ENCODE measurements at regions not wholly inside any gene's neighbourhood (a gene's known extent, or its start where the extent isn't known, plus 50 kb on each side); places are given as distances from the start of the nearest gene placed in this dataset.

- H3K27me3 ChIP-seq (ENCODE audit: control insufficient read depth, insufficient read depth, low read length) = peaks cover 2% of the 10 kb centered on the region
- no peaks in the 10 kb centered on the region for H3K79me2 ChIP-seq
- no peak overlapping the region for H3K4me2 ChIP-seq (ENCODE audit: low read length)
- no peak overlapping the region for H2AFZ ChIP-seq
- H3K9ac ChIP-seq = no peak overlapping the region
- H3K9me3 ChIP-seq (ENCODE audit: control insufficient read depth, low read length) = no peaks in the 10 kb centered on the region
- no peaks in the 10 kb centered on the region for H3K36me3 ChIP-seq (ENCODE audit: control insufficient read depth, insufficient read depth, low read length)
- H3K27ac ChIP-seq = no peak overlapping the region
- TF ChIP-seq, protein P1, sequence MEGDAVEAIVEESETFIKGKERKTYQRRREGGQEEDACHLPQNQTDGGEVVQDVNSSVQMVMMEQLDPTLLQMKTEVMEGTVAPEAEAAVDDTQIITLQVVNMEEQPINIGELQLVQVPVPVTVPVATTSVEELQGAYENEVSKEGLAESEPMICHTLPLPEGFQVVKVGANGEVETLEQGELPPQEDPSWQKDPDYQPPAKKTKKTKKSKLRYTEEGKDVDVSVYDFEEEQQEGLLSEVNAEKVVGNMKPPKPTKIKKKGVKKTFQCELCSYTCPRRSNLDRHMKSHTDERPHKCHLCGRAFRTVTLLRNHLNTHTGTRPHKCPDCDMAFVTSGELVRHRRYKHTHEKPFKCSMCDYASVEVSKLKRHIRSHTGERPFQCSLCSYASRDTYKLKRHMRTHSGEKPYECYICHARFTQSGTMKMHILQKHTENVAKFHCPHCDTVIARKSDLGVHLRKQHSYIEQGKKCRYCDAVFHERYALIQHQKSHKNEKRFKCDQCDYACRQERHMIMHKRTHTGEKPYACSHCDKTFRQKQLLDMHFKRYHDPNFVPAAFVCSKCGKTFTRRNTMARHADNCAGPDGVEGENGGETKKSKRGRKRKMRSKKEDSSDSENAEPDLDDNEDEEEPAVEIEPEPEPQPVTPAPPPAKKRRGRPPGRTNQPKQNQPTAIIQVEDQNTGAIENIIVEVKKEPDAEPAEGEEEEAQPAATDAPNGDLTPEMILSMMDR (IDR thresholded peaks at IDR 0.05) = no peak
- H3K4me1 ChIP-seq = no peaks in the 10 kb centered on the region
- H3K4me3 ChIP-seq (ENCODE audit: low read depth, low read length) = no peak overlapping the region
Observed at GRCh38 chr10:61135276-61135721, 191.3 kb upstream of the RHOBTB1 start.

GRCh38 chr10:61130366-61130765 is 186.4 kb upstream of the RHOBTB1 start:
- Histone ChIP-seq H3K27me3 (ENCODE audit: control insufficient read depth, insufficient read depth, low read length) (no peaks in the 10 kb centered on the region), H3K79me2 (no peaks in the 10 kb centered on the region), H3K4me3 (ENCODE audit: low read depth, low read length) (no peak overlapping the region)

DNA sequence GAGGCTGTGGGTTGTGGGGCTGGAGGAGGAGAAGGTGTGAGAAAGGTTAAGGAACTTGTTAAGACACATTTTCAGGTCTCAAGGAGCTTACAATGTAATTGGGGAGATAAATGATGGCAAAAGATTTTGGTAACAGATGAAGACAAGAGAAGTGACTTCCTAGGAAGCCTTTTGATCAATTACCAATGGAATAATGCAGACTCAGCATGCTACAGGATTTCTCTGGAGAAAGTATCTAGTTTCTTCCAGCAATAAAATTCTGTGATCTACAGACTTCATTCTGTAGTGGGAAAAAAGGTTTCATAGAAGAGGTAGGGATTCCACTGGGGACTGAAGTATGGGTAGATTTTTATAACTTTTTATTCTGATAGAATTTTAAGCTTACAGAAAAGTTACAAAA is 184.2 kb upstream of the RHOBTB1 start:
- H3K79me2 ChIP-seq = no peaks in the 10 kb centered on the region
- no peaks in the 10 kb centered on the region for H3K4me1 ChIP-seq
- no peaks in the 10 kb centered on the region for H3K27me3 ChIP-seq (ENCODE audit: control insufficient read depth, insufficient read depth, low read length)
- no peaks in the 10 kb centered on the region for H3K9me3 ChIP-seq (ENCODE audit: control insufficient read depth, low read length)
- no peaks in the 10 kb centered on the region for H3K36me3 ChIP-seq (ENCODE audit: control insufficient read depth, insufficient read depth, low read length)
- TF ChIP-seq, protein P1 (IDR thresholded peaks at IDR 0.05) = no peak
- no peak overlapping the region for H3K4me3 ChIP-seq (ENCODE audit: low read depth, low read length)
- no peak overlapping the region for H3K9ac ChIP-seq
- no peak overlapping the region for H3K27ac ChIP-seq
- H3K4me2 ChIP-seq (ENCODE audit: low read length) = no peak overlapping the region
- no peak overlapping the region for H2AFZ ChIP-seq

More at GRCh38 chr10:61130366-61130765, 186.4 kb upstream of the RHOBTB1 start:
- no peak overlapping the region for H2AFZ ChIP-seq
- no peaks in the 10 kb centered on the region for H3K9me3 ChIP-seq (ENCODE audit: control insufficient read depth, low read length)
- no peak overlapping the region for H3K27ac ChIP-seq
- H3K36me3 ChIP-seq (ENCODE audit: control insufficient read depth, insufficient read depth, low read length) = no peaks in the 10 kb centered on the region
- H3K9ac ChIP-seq = no peak overlapping the region
- no peak overlapping the region for H3K4me2 ChIP-seq (ENCODE audit: low read length)
- TF ChIP-seq, protein P1 (IDR thresholded peaks at IDR 0.05) = no peak
- H3K4me1 ChIP-seq = no peaks in the 10 kb centered on the region

DNA sequence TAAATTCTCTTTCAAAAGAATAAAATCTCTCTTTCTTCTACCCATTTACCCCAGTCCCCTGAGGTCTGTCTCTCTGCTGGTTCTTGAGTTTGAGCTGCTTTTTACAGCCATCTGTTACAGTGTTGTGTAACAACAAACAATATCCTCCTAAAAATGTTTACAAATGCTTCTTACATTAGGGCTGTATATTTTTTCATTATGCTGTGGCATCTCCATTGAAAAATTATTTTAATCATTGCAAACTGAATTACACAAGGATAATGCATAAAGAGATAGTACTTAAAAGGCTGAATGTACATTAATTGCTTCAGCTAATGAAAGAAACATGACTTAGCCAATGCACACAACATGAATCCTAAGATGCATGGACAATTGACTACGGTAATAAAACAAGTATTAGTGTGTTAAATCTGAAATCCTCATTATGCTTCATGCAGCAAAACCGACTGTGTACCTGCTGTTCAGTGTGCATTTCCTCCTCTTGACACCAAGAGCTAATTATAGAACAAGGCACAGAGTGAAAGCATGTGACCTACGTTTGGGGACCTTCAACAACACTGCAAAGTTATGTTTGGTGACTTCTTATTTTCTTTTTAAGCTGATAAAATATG is 181.7 kb upstream of the RHOBTB1 start:
- no peak overlapping the region for H3K4me3 ChIP-seq (ENCODE audit: low read depth, low read length)
- TF ChIP-seq, protein P1 (IDR thresholded peaks at IDR 0.05) = no peak

More for the DNA sequence above, 181.7 kb upstream of the RHOBTB1 start:
- no peak overlapping the region for H2AFZ ChIP-seq
- no peak overlapping the region for H3K27ac ChIP-seq
- no peaks in the 10 kb centered on the region for H3K4me1 ChIP-seq
- H3K9me3 ChIP-seq (ENCODE audit: control insufficient read depth, low read length) = no peaks in the 10 kb centered on the region
- no peak overlapping the region for H3K4me2 ChIP-seq (ENCODE audit: low read length)
- no peaks in the 10 kb centered on the region for H3K27me3 ChIP-seq (ENCODE audit: control insufficient read depth, insufficient read depth, low read length)
- no peak overlapping the region for H3K9ac ChIP-seq
- no peaks in the 10 kb centered on the region for H3K79me2 ChIP-seq
- no peaks in the 10 kb centered on the region for H3K36me3 ChIP-seq (ENCODE audit: control insufficient read depth, insufficient read depth, low read length)

Measured in parathyroid adenoma (tissue), 2 donors.